ENCODE measurements at regions not wholly inside any gene's neighbourhood (a gene's known extent, or its start where the extent isn't known, plus 50 kb on each side); places are given as distances from the start of the nearest gene placed in this dataset.

GRCh38 chr1:37258068-37258467 lies 216.3 kb upstream of the ZC3H12A start:
- no peaks in the 10 kb centered on the region for H3K9me3 Mint-ChIP-seq
- H3K27me3 Mint-ChIP-seq, result peaks cover 32% of the 10 kb centered on the region
- CTCF ChIA-PET, result no interaction called here

GRCh38 chr1:37259019-37259418 lies 215.4 kb upstream of the ZC3H12A start:
- CTCF ChIA-PET, result no interaction called here
- Mint-ChIP-seq H3K4me1 (ENCODE audit: low read depth) (no peaks in the 10 kb centered on the region), H3K27me3 (peaks cover 33% of the 10 kb centered on the region), H3K9me3 (no peaks in the 10 kb centered on the region), H3K27ac (no peak overlapping the region), H3K36me3 (no peaks in the 10 kb centered on the region), H3K4me3 (no peak overlapping the region)
- intact Hi-C loops (cut with micrococcal nuclease), result no loop called here
- DNase-seq, result no peak
- POLR2A ChIA-PET, result no interaction called here

More at GRCh38 chr1:37258068-37258467, 216.3 kb upstream of the ZC3H12A start:
- Mint-ChIP-seq H3K4me3 (no peak overlapping the region), H3K36me3 (no peaks in the 10 kb centered on the region), H3K4me1 (ENCODE audit: low read depth) (no peaks in the 10 kb centered on the region), H3K27ac (no peak overlapping the region)
- POLR2A ChIA-PET, result no interaction called here
- intact Hi-C loops (cut with micrococcal nuclease), result no loop called here
- no peak for DNase-seq

GRCh38 chr1:37261129-37261528 lies 213.3 kb upstream of the ZC3H12A start:
- H3K4me1 Mint-ChIP-seq (ENCODE audit: low read depth), result no peaks in the 10 kb centered on the region
- no peak overlapping the region for H3K27ac Mint-ChIP-seq
- no peak overlapping the region for H3K4me3 Mint-ChIP-seq
- CTCF ChIA-PET, result no interaction called here
- intact Hi-C loops (cut with micrococcal nuclease), result no loop called here
- no peaks in the 10 kb centered on the region for H3K36me3 Mint-ChIP-seq
- DNase-seq, result no peak
- no peaks in the 10 kb centered on the region for H3K9me3 Mint-ChIP-seq
- POLR2A ChIA-PET, result no interaction called here
- peaks cover 29% of the 10 kb centered on the region for H3K27me3 Mint-ChIP-seq

GRCh38 chr1:37262439-37263170 lies 211.8 kb upstream of the ZC3H12A start:
- CTCF ChIA-PET, result no interaction called here
- Mint-ChIP-seq H3K36me3 (no peaks in the 10 kb centered on the region), H3K27me3 (peaks cover 26% of the 10 kb centered on the region), H3K4me1 (ENCODE audit: low read depth) (no peaks in the 10 kb centered on the region), H3K9me3 (no peaks in the 10 kb centered on the region), H3K4me3 (no peak overlapping the region), H3K27ac (no peak overlapping the region)
- POLR2A ChIA-PET, result no interaction called here
- no peak for DNase-seq
- intact Hi-C loops (cut with micrococcal nuclease), result no loop called here

GRCh38 chr1:37265156-37265555 lies 209.2 kb upstream of the ZC3H12A start:
- Mint-ChIP-seq H3K4me1 (ENCODE audit: low read depth) (no peaks in the 10 kb centered on the region), H3K9me3 (no peaks in the 10 kb centered on the region), H3K27ac (no peak overlapping the region), H3K27me3 (peaks cover 19% of the 10 kb centered on the region), H3K4me3 (no peak overlapping the region), H3K36me3 (no peaks in the 10 kb centered on the region)
- intact Hi-C loops (cut with micrococcal nuclease), result no loop called here
- ChIA-PET CTCF (no interaction called here), POLR2A (no interaction called here)
- DNase-seq, result no peak

GRCh38 chr1:37265786-37266667 lies 208.4 kb upstream of the ZC3H12A start:
- intact Hi-C loops (cut with micrococcal nuclease), result no loop called here
- CTCF ChIA-PET, result no interaction called here

GRCh38 chr1:37267111-37267835 lies 207.1 kb upstream of the ZC3H12A start:
- no peak for DNase-seq
- Mint-ChIP-seq H3K27ac (no peak overlapping the region), H3K9me3 (no peaks in the 10 kb centered on the region), H3K36me3 (no peaks in the 10 kb centered on the region), H3K4me3 (no peak overlapping the region), H3K4me1 (ENCODE audit: low read depth) (no peaks in the 10 kb centered on the region), H3K27me3 (peaks cover 19% of the 10 kb centered on the region)
- CTCF ChIA-PET, result no interaction called here
- intact Hi-C loops (cut with micrococcal nuclease), result no loop called here
- POLR2A ChIA-PET, result no interaction called here

More at GRCh38 chr1:37265786-37266667, 208.4 kb upstream of the ZC3H12A start:
- DNase-seq, result no peak
- no peak overlapping the region for H3K4me3 Mint-ChIP-seq
- POLR2A ChIA-PET, result no interaction called here
- H3K4me1 Mint-ChIP-seq (ENCODE audit: low read depth), result no peaks in the 10 kb centered on the region
- peaks cover 16% of the 10 kb centered on the region for H3K27me3 Mint-ChIP-seq
- H3K27ac Mint-ChIP-seq, result no peak overlapping the region
- no peaks in the 10 kb centered on the region for H3K36me3 Mint-ChIP-seq
- H3K9me3 Mint-ChIP-seq, result no peaks in the 10 kb centered on the region

- H3K27ac Mint-ChIP-seq, result no peak overlapping the region
Observed at GRCh38 chr1:37270639-37271038, 203.7 kb upstream of the ZC3H12A start.

GRCh38 chr1:37272626-37273025 lies 201.8 kb upstream of the ZC3H12A start:
- Mint-ChIP-seq H3K27ac (no peak overlapping the region), H3K9me3 (no peaks in the 10 kb centered on the region), H3K4me3 (no peak overlapping the region), H3K4me1 (ENCODE audit: low read depth) (no peaks in the 10 kb centered on the region), H3K27me3 (peaks cover 18% of the 10 kb centered on the region), H3K36me3 (no peaks in the 10 kb centered on the region)
- ChIA-PET POLR2A (no interaction called here), CTCF (no interaction called here)
- no peak for DNase-seq
- intact Hi-C loops (cut with micrococcal nuclease), result no loop called here

More at GRCh38 chr1:37270639-37271038, 203.7 kb upstream of the ZC3H12A start:
- Mint-ChIP-seq H3K4me3 (no peak overlapping the region), H3K27me3 (peaks cover 16% of the 10 kb centered on the region), H3K36me3 (no peaks in the 10 kb centered on the region), H3K9me3 (no peaks in the 10 kb centered on the region), H3K4me1 (ENCODE audit: low read depth) (no peaks in the 10 kb centered on the region)
- intact Hi-C loops (cut with micrococcal nuclease), result no loop called here
- ChIA-PET CTCF (no interaction called here), POLR2A (no interaction called here)
- no peak for DNase-seq

- Mint-ChIP-seq H3K4me3 (no peak overlapping the region), H3K4me1 (ENCODE audit: low read depth) (no peaks in the 10 kb centered on the region), H3K9me3 (no peaks in the 10 kb centered on the region), H3K27me3 (peaks cover 19% of the 10 kb centered on the region), H3K36me3 (no peaks in the 10 kb centered on the region), H3K27ac (no peak overlapping the region)
- DNase-seq, result no peak
- POLR2A ChIA-PET, result no interaction called here
- intact Hi-C loops (cut with micrococcal nuclease), result no loop called here
- CTCF ChIA-PET, result no interaction called here
Observed at GRCh38 chr1:37274486-37274885, 199.9 kb upstream of the ZC3H12A start.

- H3K4me3 Mint-ChIP-seq, result no peak overlapping the region
- POLR2A ChIA-PET, result no interaction called here
Observed at GRCh38 chr1:37274938-37275631, 199.3 kb upstream of the ZC3H12A start.

GRCh38 chr1:37277366-37277765 lies 197.0 kb upstream of the ZC3H12A start:
- H3K27me3 Mint-ChIP-seq, result peaks cover 16% of the 10 kb centered on the region
- peaks cover 12% of the 10 kb centered on the region for H3K9me3 Mint-ChIP-seq
- DNase-seq, result no peak
- H3K36me3 Mint-ChIP-seq, result no peaks in the 10 kb centered on the region
- no peak overlapping the region for H3K4me3 Mint-ChIP-seq
- no peaks in the 10 kb centered on the region for H3K4me1 Mint-ChIP-seq (ENCODE audit: low read depth)
- CTCF ChIA-PET, result no interaction called here
- intact Hi-C loops (cut with micrococcal nuclease), result no loop called here
- POLR2A ChIA-PET, result no interaction called here
- H3K27ac Mint-ChIP-seq, result no peak overlapping the region

More at GRCh38 chr1:37274938-37275631, 199.3 kb upstream of the ZC3H12A start:
- intact Hi-C loops (cut with micrococcal nuclease), result no loop called here
- no peak for DNase-seq
- Mint-ChIP-seq H3K4me1 (ENCODE audit: low read depth) (no peaks in the 10 kb centered on the region), H3K9me3 (peaks cover 5% of the 10 kb centered on the region), H3K27me3 (peaks cover 18% of the 10 kb centered on the region), H3K27ac (no peak overlapping the region), H3K36me3 (no peaks in the 10 kb centered on the region)
- CTCF ChIA-PET, result no interaction called here

Data from activated CD4-positive, alpha-beta memory T cell treated with anti-CD3 and anti-CD28 coated beads for 36 hours (primary cell).